ENCODE measurements at regions not wholly inside any gene's neighbourhood (a gene's known extent, or its start where the extent isn't known, plus 50 kb on each side); places are given as distances from the start of the nearest gene placed in this dataset.
A peak's percentile ranks its signal among the peaks of the same experiment; 100 is the strongest.
"Not testable (repeated sequence)": the region's sequence is repeated elsewhere in the genome, so short reads cannot be mapped to it uniquely, and the experiment has no call there.

DNA sequence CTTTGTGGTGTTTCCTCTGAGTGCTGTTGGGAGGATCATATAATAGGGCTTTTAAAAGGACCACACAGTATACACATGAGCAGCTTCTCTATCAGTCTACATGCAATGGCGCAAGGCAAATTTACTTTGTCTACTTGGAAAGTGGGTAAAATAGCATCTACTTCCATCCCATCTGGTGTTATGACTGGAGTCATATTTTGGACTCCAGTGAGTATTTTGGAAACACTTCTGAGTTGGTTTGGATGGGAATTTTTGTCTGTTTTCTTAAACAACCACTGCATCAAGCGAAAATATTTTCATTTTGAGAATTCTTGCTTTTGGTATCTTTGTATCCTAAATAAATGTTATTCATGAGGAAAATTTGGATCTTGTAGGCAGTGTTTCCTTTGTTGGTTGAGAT lies 220.8 kb downstream of the NMUR2 start:
- FAIRE-seq (no peak), DNase-seq (ENCODE audit: low spot score) (no peak)

GRCh38 chr5:152181461-152181860 lies 223.6 kb downstream of the NMUR2 start:
- DNase-seq (ENCODE audit: low spot score), result no peak
- FAIRE-seq, result no peak

- peak; percentile 23 for DNase-seq (ENCODE audit: low spot score)
- FAIRE-seq, result no peak
These were observed 226.8 kb downstream of the NMUR2 start for GRCh38 chr5:152178350-152178699.

DNA sequence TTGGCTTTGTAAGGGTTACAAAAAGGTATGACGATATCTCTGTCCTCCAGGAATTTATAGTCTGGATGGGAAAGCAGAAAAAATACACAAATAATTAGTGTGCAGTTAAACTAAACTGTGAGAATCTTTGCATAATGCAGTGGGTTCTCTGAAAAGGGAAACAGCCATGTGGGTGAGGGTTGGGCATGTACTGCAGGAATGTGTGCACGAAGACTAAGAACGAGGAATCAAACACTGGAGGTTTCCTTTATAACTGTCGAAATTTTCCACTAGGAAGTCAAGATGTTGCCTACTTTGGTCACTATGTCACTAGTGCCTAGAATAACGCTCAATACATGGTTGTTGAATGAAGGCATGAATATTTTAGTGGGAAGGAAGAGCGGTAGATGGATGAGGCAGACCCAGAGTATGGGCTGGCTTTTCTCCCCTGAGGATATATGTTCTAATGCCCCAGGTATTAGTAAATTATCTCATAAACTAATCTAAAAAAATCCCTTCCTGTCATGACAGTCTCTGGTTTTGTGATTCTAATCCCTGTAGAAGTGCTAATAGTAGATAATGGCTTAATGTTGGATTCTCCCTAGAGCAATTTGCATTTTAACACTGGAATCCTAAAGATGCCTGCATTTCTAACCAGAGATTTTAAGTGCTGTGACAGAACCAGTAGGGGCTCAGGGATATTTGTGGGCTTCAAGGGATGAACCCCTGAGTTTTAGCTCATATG lies 227.3 kb downstream of the NMUR2 start:
- no peak for DNase-seq (ENCODE audit: low spot score)
- no peak for FAIRE-seq

DNA sequence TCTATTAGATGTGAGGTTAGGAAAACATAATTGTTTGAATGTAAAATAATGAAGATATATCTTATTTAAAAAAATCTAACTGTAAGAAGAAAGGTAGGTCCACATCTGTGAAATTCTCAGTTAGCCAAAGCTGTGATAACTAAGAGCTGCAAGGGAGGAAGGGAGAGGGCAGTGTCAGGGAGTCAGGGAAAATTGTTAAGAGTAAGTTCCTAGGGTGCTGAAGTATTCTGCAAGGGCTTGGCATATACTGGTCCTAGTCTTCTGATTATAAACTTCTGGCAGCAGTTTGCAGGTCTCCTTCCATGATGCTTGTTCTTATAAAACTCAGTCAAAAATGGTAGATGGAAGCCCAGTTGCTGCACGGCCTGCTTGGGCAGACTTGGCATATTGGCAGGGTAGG lies 233.2 kb downstream of the NMUR2 start:
- DNase-seq (ENCODE audit: low spot score) (no peak), FAIRE-seq (no peak)

GRCh38 chr5:152170350-152170749 lies 234.7 kb downstream of the NMUR2 start:
- no peak for FAIRE-seq
- peak; percentile 21 for DNase-seq (ENCODE audit: low spot score)

GRCh38 chr5:152164860-152165259 lies 240.2 kb upstream of the GLRA1 start:
- DNase-seq (ENCODE audit: low spot score), result no peak
- FAIRE-seq, result no peak

DNA sequence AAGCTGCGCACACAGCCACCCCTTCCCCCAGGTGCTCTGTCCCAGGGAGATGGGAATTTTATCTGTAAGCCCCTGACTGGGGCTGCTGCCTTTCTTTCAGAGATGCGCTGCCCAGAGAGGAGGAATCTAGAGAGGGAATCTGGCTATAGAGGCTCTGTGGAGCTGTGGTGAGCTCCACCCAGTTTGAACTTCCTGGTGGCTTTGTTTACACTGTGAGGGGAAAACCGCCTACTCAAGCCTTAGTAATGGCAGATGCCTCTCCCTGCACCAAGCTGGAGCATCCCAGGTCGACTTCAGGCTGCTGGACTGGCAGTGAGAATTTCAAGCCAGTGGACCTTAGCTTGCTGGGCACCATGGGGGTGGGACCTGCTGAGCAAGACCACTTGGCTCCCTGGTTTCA lies 235.2 kb upstream of the GLRA1 start:
- not testable (repeated sequence) for FAIRE-seq; DNase-seq (ENCODE audit: low spot score)

DNA sequence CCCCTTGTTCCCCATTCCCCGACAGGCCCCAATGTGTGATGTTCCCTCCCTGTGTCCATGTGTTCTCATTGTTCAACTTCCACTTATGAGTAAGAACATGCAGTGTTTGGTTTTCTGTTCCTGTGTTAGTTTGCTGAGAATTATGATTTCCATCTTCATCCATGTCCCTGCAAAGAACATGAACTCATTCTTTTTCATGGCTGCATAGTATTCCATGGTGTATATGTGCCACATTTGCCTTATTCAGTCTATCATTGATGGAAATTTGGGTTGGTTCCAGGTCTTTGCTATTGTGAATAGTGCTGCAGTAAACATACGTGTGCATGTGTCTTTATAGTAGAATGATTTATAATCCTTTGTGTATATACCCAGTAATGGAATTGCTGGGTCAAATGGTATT lies 229.8 kb upstream of the GLRA1 start:
- DNase-seq (ENCODE audit: low spot score); FAIRE-seq: not testable (repeated sequence)

DNA sequence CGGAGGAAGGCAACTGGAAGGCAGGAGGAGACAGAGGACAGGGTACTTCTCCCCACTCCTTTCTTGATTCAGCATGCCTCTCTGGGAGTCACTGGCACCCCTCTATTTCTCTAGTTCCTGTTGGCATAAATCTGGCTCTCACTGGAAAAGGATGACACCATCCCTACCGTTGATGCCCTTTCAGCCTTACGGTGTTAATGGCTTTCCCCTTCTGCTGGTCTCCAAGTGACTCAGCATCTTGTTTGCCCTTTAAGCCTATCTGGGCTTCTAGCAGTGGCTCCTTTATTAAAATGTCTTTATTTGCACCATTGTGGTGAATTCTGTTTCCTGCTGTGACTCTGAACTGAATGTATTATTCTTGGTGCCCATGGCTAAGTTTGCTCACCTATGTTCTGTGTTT lies 227.3 kb upstream of the GLRA1 start:
- no peak for FAIRE-seq

GRCh38 chr5:152151113-152151512 lies 226.5 kb upstream of the GLRA1 start:
- DNase-seq (ENCODE audit: low spot score), result no peak
- no peak for FAIRE-seq

More for the DNA sequence above, 227.3 kb upstream of the GLRA1 start:
- DNase-seq (ENCODE audit: low spot score), result no peak

DNA sequence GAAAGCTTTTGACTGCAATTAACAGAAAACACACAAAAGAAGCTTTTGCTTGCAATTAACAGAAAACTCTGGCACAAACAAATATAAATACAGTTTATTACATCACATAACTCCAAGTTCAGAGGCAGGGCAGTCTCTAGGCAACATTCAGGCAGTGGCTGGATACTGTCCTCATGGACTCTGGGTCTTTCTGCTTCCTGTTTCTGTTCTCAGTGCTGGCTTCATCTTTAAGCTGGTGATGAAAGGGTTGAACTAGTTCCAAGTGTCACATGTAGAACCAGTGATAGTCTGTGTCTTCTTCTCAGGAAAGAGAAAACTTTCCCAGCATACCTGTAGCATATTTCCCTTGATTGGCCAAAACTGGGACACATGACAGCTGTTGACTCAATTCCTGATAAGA lies 222.6 kb upstream of the GLRA1 start:
- DNase-seq (ENCODE audit: low spot score), result no peak
- FAIRE-seq, result no peak

DNA sequence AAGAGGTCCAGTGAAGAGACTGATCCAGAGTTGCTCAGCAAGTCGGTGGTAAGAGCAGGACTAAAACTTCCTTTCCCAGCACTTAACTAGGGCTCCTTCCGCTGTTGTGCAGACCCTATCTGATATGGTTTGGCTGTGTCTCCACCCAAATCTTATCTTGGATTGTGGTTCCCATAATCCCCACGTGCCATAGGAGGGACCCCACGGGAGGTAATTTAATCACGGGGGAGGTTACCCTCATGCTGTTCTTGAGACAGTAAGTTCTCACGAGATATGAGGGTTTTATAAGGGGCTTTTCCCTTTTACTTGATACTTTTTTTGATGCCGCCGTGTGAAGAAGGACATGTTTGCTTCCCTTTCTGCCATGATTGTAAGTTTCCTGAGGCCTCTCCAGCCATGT lies 221.9 kb upstream of the GLRA1 start:
- FAIRE-seq (no peak), DNase-seq (ENCODE audit: low spot score) (no peak)

GRCh38 chr5:152144556-152144955 lies 219.9 kb upstream of the GLRA1 start:
- DNase-seq (ENCODE audit: low spot score) (no peak), FAIRE-seq (no peak)

DNA sequence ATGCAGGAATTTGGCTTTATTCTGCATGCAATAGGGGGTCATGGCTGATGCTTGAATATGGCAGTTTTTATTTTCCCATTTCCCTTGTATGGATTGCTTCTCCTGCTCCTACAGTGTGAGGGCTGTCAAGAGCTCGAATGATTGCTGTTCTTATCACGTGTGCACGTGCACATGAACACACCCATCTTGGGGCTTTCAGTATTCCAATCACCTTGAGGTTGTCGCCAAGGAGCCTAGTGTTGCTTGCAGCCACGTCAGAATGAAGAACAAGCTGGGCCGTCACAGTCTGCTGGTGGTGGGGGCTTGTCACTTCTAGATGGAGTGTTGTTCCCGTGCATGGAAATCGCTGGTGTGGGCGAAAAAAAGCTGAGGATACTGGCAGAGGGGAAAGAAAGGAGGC lies 219.4 kb upstream of the GLRA1 start:
- no peak for DNase-seq (ENCODE audit: low spot score)
- FAIRE-seq, result no peak

DNA sequence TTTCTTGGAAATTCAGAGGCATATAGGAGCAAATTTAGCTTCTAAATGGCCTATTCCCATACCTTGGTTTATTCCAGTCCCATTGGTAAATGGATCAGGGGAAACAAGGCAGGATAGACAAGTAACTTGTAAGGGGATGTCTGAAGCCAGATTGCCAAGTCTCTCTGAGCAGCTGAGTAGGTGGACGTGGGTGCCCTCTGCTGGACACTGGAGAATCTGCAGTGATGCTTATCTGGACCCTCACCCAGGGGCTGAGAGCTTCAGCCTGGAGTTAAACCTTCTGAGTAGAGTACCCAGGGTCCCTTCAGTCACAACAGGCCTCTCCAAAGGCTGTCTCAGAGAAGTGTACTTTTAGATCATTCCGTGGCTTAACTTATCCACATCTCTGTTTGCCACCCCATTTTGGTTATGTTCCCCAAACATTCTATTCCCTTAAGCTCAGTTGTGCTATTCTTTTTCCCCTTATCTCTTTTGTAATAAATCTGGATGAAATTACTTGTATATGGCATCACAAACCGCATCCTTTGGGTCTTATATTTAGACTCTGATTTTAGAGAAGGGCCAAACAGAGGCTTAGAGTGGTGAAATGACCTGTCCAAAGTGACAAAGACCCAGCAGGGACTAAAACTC lies 218.3 kb upstream of the GLRA1 start:
- DNase-seq (ENCODE audit: low spot score) (peak; percentile 74), FAIRE-seq (peak; percentile 53)

DNA sequence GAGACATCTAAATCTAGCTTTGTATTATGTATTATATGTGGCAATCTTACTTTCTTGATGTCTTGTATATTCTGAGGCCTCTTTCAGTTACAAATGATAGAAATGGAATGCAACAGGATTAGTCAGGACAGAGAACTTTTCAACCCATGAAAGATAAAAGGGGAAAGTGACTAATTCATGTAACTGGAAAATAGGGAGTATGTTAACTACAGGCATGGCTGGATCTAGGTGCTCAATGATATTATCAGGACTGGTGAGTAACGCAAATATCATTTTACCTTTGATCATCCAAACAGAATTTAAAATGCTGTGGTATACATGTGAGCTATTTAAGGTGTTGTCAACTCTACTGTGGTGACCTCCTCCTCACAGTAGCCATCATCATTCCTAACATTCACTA lies 215.7 kb upstream of the GLRA1 start:
- FAIRE-seq (no peak), DNase-seq (ENCODE audit: low spot score) (no peak)

DNA sequence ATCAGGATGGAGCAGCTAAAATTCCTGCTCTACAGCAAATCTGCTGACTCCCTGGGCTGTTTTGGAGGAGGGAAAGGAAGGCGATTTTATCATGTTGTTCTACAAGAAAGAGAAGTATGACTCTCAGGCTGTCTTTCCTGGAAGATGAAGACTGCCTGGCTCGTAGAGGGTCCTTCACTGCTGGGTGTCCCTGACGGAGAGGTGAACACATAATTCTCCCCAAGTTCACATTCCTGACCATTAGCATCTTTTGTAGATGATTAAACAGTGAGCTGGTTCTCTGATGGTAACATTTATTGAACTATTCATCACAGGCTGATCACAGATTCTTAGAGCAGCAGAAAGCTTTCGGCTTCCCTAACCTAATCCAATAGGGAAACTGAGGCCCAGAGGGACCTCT lies 212.4 kb upstream of the GLRA1 start:
- DNase-seq (ENCODE audit: low spot score), result no peak
- FAIRE-seq, result no peak

DNA sequence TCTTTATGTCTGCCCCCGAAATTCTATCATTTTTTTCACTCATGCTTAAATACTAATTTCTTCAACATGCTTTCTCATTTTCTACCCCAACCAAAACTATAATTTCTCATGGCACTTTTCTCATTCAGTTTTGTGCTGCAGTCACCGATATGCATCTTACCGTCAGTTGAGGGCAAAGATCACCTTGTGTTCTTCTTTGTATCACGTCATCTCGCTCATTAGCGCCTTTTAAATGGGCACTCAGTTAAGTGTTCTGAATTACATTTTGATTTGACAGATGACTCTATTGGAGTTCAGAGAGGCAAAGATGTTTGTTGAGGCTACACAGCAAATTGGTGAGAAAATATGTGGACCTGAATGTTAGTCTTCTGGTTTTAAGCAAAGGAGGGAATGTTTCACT lies 211.7 kb upstream of the GLRA1 start:
- no peak for FAIRE-seq

GRCh38 chr5:152135827-152136226 lies 211.2 kb upstream of the GLRA1 start:
- DNase-seq (ENCODE audit: low spot score), result no peak

More for the DNA sequence above, 211.7 kb upstream of the GLRA1 start:
- no peak for DNase-seq (ENCODE audit: low spot score)

GRCh38 chr5:152125661-152126205 lies 201.1 kb upstream of the GLRA1 start:
- DNase-seq (ENCODE audit: low spot score) (no peak), FAIRE-seq (no peak)

More at GRCh38 chr5:152135827-152136226, 211.2 kb upstream of the GLRA1 start:
- no peak for FAIRE-seq

DNA sequence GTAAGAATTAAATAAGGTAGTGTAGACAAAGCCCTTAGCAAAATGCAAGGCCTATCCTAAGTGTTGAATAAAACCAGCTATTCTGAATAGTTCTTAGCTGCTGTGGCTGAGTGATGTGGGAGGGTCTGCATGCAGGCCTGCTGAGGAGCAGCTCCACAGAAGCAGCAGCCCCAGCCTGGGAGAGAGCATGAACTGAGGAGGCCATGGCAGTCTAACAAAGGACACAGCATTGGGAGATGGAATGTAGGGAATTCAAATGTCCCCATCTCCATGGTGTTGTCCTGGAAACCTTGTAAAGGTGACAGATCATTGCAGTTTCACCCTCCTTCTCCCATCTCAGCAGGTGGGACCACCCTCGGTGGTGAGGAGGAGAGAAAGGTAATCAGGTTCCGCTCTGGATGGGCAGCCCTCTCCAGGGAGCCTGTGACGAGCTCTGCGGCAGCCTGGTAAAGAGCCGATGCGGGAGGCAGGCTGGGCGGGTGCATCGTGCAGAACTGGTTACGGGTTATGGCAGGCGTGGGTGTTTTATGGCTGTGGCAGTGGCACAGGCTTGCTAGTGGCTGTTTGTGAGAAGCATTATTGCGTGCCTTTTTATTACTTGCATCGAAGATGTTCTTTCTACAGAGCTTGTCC lies 199.9 kb upstream of the GLRA1 start:
- DNase-seq (ENCODE audit: low spot score) (no peak), FAIRE-seq (no peak)
